Adrenal gland (tissue), 9 donors: ENCODE measurements at regions not wholly inside any gene's neighbourhood (a gene's known extent, or its start where the extent isn't known, plus 50 kb on each side); places are given as distances from the start of the nearest gene placed in this dataset.
A peak's percentile ranks its signal among the peaks of the same experiment; 100 is the strongest.

Experiments
- DNase-seq, 7 donors: peaks; one replicate each; pipeline ENCODE4 v3.0.0-alpha.2; 2019 to 2020
- H3K27ac ChIP-seq, 5 donors: fragments of 200-600 bp; sonication (generic) in 4 of 5; 1 replicate in 3 of 5; 2 replicates in 2 of 5; pipeline versions ENCODE4 v1.5.1 to v1.8.0; 2016 to 2020; ENCODE audit warnings: mild to moderate bottlenecking in 1 of 5
- H3K27me3 ChIP-seq: fragments of 200-600 bp; 2 replicates; pipeline ENCODE4 v1.8.0; 2021
- H3K36me3 ChIP-seq, 2 donors: fragments of 200-600 bp; replicated peaks in 1 of 2; 1 replicate in 1 of 2; 2 replicates in 1 of 2; pipeline versions ENCODE4 v1.5.1 to v1.8.0; 2018 to 2022
- H3K4me1 ChIP-seq, 2 donors: fragments of 200-600 bp; replicated peaks in 1 of 2; 1 replicate in 1 of 2; 2 replicates in 1 of 2; pipeline versions ENCODE4 v1.5.1 to v1.8.0; 2018 to 2021
- H3K4me3 ChIP-seq, 4 donors: fragments of 200-600 bp; sonication (generic) in 3 of 4; one replicate each; pipeline ENCODE4 v1.5.1; 2016 to 2018
- H3K9me3 ChIP-seq, 3 donors: fragments of 200-600 bp; sonication (generic) in 1 of 3; replicated peaks in 1 of 3; 1 replicate in 2 of 3; 2 replicates in 1 of 3; pipeline versions ENCODE4 v1.5.1 to v1.8.0; 2016 to 2021
- POLR2A ChIP-seq, 2 donors: fragments of 450-650 bp; IDR thresholded peaks; one replicate each; pipeline ENCODE4 v1.6.1; 2017; ENCODE audit warnings: antibody characterized with exemption in 2 of 2, mild to moderate bottlenecking in 2 of 2, moderate library complexity in 1 of 2
- WGBS, 4 donors: extraction: QIAGEN DNeasy Blood & Tissue Kit in 2 of 4; methylation state at CpG; one replicate each; pipeline versions ENCODE4 v1.1.5 to v1.1.7; 2013 to 2017; 5-methylcytosine and 5-hydroxymethylcytosine counted together
- intact Hi-C, 2 donors: fragments of 100-400 bp; cut with DNase I; formaldehyde crosslinking; loops; one replicate each; pipeline versions ENCODE4 v1.14.1 to v1.15.0; 2022 to 2023
- TF ChIP-seq, protein P1 (sequence below), 6 experiments: fragments of 450-650 bp in 4 of 6; fragments of 200-600 bp in 2 of 6; sonication (generic) in 1 of 6; IDR thresholded peaks; 1 replicate in 5 of 6; 2 replicates in 1 of 6; pipeline versions ENCODE4 v1.5.1 to v1.8.0; 2016 to 2021; ENCODE audit warnings: antibody characterized with exemption in 6 of 6, mild to moderate bottlenecking in 2 of 6, moderate library complexity in 1 of 6
- donor health status: healthy with polysubstance abuse.
- donor health status: Bipolar disorder and iron deficiency.
- donor health status: DM: yes; HTN: yes; CAD: no.
- donor health status: DM: no; HTN: no; CAD: no.
- donor health status: DM: no; HTN: no; CAD: no.

GRCh38 chr3:195015021-195015420 is 255.9 kb downstream of the XXYLT1 start:
- intact Hi-C loops, result no loop called here
- Histone ChIP-seq H3K27me3 (no peaks in the 10 kb centered on the region), H3K4me3 (no peak overlapping the region), H3K9me3 (no peaks in the 10 kb centered on the region), H3K4me1 (no peaks in the 10 kb centered on the region), H3K36me3 (no peaks in the 10 kb centered on the region), H3K27ac (no peak overlapping the region)
- WGBS, 4 donors, result 48 to 62% (median 54%) methylated on average over 5 of the region's 5 CpGs
- TF ChIP-seq, protein P1, sequence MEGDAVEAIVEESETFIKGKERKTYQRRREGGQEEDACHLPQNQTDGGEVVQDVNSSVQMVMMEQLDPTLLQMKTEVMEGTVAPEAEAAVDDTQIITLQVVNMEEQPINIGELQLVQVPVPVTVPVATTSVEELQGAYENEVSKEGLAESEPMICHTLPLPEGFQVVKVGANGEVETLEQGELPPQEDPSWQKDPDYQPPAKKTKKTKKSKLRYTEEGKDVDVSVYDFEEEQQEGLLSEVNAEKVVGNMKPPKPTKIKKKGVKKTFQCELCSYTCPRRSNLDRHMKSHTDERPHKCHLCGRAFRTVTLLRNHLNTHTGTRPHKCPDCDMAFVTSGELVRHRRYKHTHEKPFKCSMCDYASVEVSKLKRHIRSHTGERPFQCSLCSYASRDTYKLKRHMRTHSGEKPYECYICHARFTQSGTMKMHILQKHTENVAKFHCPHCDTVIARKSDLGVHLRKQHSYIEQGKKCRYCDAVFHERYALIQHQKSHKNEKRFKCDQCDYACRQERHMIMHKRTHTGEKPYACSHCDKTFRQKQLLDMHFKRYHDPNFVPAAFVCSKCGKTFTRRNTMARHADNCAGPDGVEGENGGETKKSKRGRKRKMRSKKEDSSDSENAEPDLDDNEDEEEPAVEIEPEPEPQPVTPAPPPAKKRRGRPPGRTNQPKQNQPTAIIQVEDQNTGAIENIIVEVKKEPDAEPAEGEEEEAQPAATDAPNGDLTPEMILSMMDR (IDR thresholded peaks at IDR 0.05), result no peak
- no peak for TF ChIP-seq POLR2A (IDR thresholded peaks at IDR 0.05)
- DNase-seq, result peak in 1 of 7 donors; percentile 23

DNA sequence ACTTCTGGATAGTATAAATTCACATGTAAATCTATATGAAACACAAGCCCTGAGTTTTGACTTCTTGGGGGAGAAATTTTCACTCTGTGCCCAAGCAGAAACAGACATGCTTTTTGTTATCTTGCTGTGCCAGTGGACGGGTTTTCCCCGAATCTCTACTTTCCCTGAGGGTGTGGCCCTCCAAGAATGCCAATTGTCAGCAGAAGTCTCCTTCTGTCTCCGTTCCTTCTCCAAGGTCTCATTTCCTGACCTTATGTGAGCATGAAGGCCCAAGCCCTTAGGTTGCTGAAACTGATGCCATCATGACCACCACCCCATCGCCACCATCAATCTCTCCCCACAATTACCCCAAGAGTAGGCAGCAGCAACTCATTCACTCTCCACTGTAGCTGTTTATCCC is 253.8 kb downstream of the XXYLT1 start:
- Histone ChIP-seq H3K4me1 (no peaks in the 10 kb centered on the region), H3K36me3 (no peaks in the 10 kb centered on the region), H3K27me3 (no peaks in the 10 kb centered on the region), H3K4me3 (no peak overlapping the region), H3K9me3 (no peaks in the 10 kb centered on the region), H3K27ac (no peak overlapping the region)
- WGBS, 4 donors, result 54 to 62% (median 58%) methylated on average over 4 of the region's 4 CpGs
- intact Hi-C loops, result no loop called here
- TF ChIP-seq, protein P1 (IDR thresholded peaks at IDR 0.05), result no peak
- no peak for TF ChIP-seq POLR2A (IDR thresholded peaks at IDR 0.05)
- DNase-seq, result no peak
